ENCODE measurements at regions not wholly inside any gene's neighbourhood (a gene's known extent, or its start where the extent isn't known, plus 50 kb on each side); places are given as distances from the start of the nearest gene placed in this dataset.
"Not testable (repeated sequence)": the region's sequence is repeated elsewhere in the genome, so short reads cannot be mapped to it uniquely, and the experiment has no call there.

- no peak for DNase-seq
Observed at GRCh38 chr14:101634850-101635748, 73.8 kb downstream of the DIO3 start.

- no peak for DNase-seq
Observed at GRCh38 chr14:101635749-101636560, 74.7 kb downstream of the DIO3 start.

GRCh38 chr14:101639241-101639833, 78.0 kb downstream of the DIO3 start:
- DNase-seq = no peak

GRCh38 chr14:101643651-101644050, 82.4 kb downstream of the DIO3 start:
- DNase-seq = no peak

GRCh38 chr14:101654051-101654450, 92.8 kb downstream of the DIO3 start:
- no peak for DNase-seq

GRCh38 chr14:101657372-101657771, 96.1 kb downstream of the DIO3 start:
- DNase-seq = no peak

GRCh38 chr14:101665478-101666078, 95.9 kb upstream of the PPP2R5C start:
- peak; percentile 41 for DNase-seq

GRCh38 chr14:101666264-101666663, 95.2 kb upstream of the PPP2R5C start:
- DNase-seq = no peak

- no peak for DNase-seq
Observed at GRCh38 chr14:101669629-101670028, 91.9 kb upstream of the PPP2R5C start.

- DNase-seq = no peak
Observed at GRCh38 chr14:101673873-101674272, 87.6 kb upstream of the PPP2R5C start.

- not testable (repeated sequence) for DNase-seq
Observed at GRCh38 chr14:101675835-101676234, 85.7 kb upstream of the PPP2R5C start.

- DNase-seq = not testable (repeated sequence)
Observed at GRCh38 chr14:101677912-101678327, 83.6 kb upstream of the PPP2R5C start.

- no peak for DNase-seq
Observed at GRCh38 chr14:101681795-101682194, 79.7 kb upstream of the PPP2R5C start.

- DNase-seq = no peak
Observed at GRCh38 chr14:101683365-101683764, 78.1 kb upstream of the PPP2R5C start.

GRCh38 chr14:101687756-101688546, 73.6 kb upstream of the PPP2R5C start:
- DNase-seq = no peak

GRCh38 chr14:101689039-101689501, 72.4 kb upstream of the PPP2R5C start:
- DNase-seq = no peak

GRCh38 chr14:101689966-101690365, 71.5 kb upstream of the PPP2R5C start:
- DNase-seq = not testable (repeated sequence)

- DNase-seq = no peak
Observed at GRCh38 chr14:101695659-101696058, 65.8 kb upstream of the PPP2R5C start.

GRCh38 chr14:101704140-101704539, 57.4 kb upstream of the PPP2R5C start:
- no peak for DNase-seq

GRCh38 chr14:101705733-101706508, 55.6 kb upstream of the PPP2R5C start:
- DNase-seq = no peak

GRCh38 chr14:101706509-101707067, 54.9 kb upstream of the PPP2R5C start:
- DNase-seq = no peak
